Suppressor macrophage treated with lipopolysaccharide for 4 hours (primary cell): ENCODE measurements at regions not wholly inside any gene's neighbourhood (a gene's known extent, or its start where the extent isn't known, plus 50 kb on each side); places are given as distances from the start of the nearest gene placed in this dataset.
"Not testable (repeated sequence)": the region's sequence is repeated elsewhere in the genome, so short reads cannot be mapped to it uniquely, and the experiment has no call there.

Source experiments
- DNase-seq: peaks from one replicate; pipeline ENCODE4 v3.0.0-alpha.2; 2020

- no peak for DNase-seq
Observed at GRCh38 chr9:22650946-22651345, 204.3 kb downstream of the DMRTA1 start.

- DNase-seq = no peak
Observed at GRCh38 chr9:22654833-22655232, 208.2 kb downstream of the DMRTA1 start.

GRCh38 chr9:22657713-22658112 is 211.1 kb downstream of the DMRTA1 start:
- DNase-seq = no peak

- DNase-seq = not testable (repeated sequence)
Observed at GRCh38 chr9:22658484-22658883, 211.9 kb downstream of the DMRTA1 start.

- DNase-seq = no peak
Observed at GRCh38 chr9:22682536-22682935, 235.9 kb downstream of the DMRTA1 start.

GRCh38 chr9:22682961-22683699 is 236.5 kb downstream of the DMRTA1 start:
- DNase-seq = no peak

GRCh38 chr9:22683700-22684075 is 237.1 kb downstream of the DMRTA1 start:
- DNase-seq = no peak

- no peak for DNase-seq
Observed at GRCh38 chr9:22693156-22693555, 246.5 kb downstream of the DMRTA1 start.

GRCh38 chr9:22700171-22700570 is 253.5 kb downstream of the DMRTA1 start:
- no peak for DNase-seq

- DNase-seq = no peak
Observed at GRCh38 chr9:22718653-22719052, 272.0 kb downstream of the DMRTA1 start.

GRCh38 chr9:22722492-22722891 is 275.9 kb downstream of the DMRTA1 start:
- no peak for DNase-seq

GRCh38 chr9:22731786-22732185 is 285.2 kb downstream of the DMRTA1 start:
- DNase-seq = no peak

- DNase-seq = no peak
Observed at GRCh38 chr9:22739712-22740111, 293.1 kb downstream of the DMRTA1 start.

- DNase-seq = no peak
Observed at GRCh38 chr9:22740781-22741180, 294.2 kb downstream of the DMRTA1 start.

- DNase-seq = no peak
Observed at GRCh38 chr9:22742401-22742800, 295.8 kb downstream of the DMRTA1 start.

- no peak for DNase-seq
Observed at GRCh38 chr9:22773501-22774220, 327.0 kb downstream of the DMRTA1 start.

GRCh38 chr9:22790329-22790728 is 343.7 kb downstream of the DMRTA1 start:
- no peak for DNase-seq

GRCh38 chr9:22808876-22809275 is 362.3 kb downstream of the DMRTA1 start:
- DNase-seq = no peak

- no peak for DNase-seq
Observed at GRCh38 chr9:22809371-22809770, 362.7 kb downstream of the DMRTA1 start.

GRCh38 chr9:22813529-22813928 is 366.9 kb downstream of the DMRTA1 start:
- no peak for DNase-seq

- no peak for DNase-seq
Observed at GRCh38 chr9:22815246-22815645, 368.6 kb downstream of the DMRTA1 start.

GRCh38 chr9:22817181-22817580 is 370.6 kb downstream of the DMRTA1 start:
- no peak for DNase-seq

GRCh38 chr9:22829236-22829635 is 382.6 kb downstream of the DMRTA1 start:
- DNase-seq = no peak

GRCh38 chr9:22838266-22838665 is 391.6 kb downstream of the DMRTA1 start:
- DNase-seq = no peak

- DNase-seq = no peak
Observed at GRCh38 chr9:22840641-22841040, 394.0 kb downstream of the DMRTA1 start.
